Hematopoietic multipotent progenitor cell treated with erythropoietin and hydrocortisone succinate and interleukin-3 and kit ligand, for 15 days (in vitro differentiated cells): ENCODE measurements at regions not wholly inside any gene's neighbourhood (a gene's known extent, or its start where the extent isn't known, plus 50 kb on each side); places are given as distances from the start of the nearest gene placed in this dataset.

ENCODE experiments used
- DNase-seq: peaks from one replicate; pipeline ENCODE4 v3.0.0-alpha.2; 2015; ENCODE audit warnings: low spot score

DNA sequence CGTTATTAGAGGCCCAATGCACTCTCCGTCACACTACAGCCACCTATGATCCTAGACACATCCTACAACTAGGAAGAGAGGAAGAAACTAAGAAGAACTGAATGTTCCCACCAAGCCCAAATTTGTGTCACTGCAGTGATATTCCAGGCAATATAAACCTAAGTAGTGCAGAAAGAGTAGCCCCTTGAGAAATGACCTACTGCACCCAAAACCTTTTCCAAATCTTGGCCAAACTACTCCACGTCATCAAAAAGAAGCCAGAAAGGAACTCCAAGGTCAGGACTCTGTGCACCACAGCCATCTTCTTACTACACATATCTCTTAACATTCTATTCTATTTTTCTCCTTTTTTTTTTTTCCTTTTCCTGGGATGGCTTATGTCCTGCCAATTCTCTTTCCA lies 60.2 kb downstream of the ADAMTS1 start:
- DNase-seq, result no peak

GRCh38 chr21:26783466-26784195 lies 61.6 kb downstream of the ADAMTS1 start:
- no peak for DNase-seq

DNA sequence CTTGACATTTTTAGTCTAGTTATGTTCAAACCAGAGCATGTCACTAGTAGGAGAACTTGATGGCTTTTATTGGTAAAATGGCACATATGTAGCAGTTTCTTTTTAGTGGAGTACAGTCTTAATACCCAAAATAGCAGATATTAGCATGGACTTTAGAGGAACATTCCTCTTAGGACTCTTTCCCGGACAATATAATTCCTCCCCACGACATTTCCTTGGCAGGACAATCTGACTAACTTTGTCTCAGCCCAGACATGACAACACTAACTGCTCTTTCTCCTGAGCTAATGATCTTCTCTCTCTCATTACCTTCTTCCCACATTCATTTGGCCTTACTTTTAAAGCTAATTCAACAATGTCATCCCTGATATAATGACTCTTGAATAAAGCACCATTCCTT lies 62.5 kb downstream of the ADAMTS1 start:
- DNase-seq, result no peak

- DNase-seq, result no peak
Measured at GRCh38 chr21:26782331-26782730, 62.9 kb downstream of the ADAMTS1 start.

GRCh38 chr21:26781331-26781730 lies 63.9 kb downstream of the ADAMTS1 start:
- no peak for DNase-seq

- DNase-seq, result no peak
Measured at GRCh38 chr21:26777166-26777565, 68.0 kb downstream of the ADAMTS1 start.

DNA sequence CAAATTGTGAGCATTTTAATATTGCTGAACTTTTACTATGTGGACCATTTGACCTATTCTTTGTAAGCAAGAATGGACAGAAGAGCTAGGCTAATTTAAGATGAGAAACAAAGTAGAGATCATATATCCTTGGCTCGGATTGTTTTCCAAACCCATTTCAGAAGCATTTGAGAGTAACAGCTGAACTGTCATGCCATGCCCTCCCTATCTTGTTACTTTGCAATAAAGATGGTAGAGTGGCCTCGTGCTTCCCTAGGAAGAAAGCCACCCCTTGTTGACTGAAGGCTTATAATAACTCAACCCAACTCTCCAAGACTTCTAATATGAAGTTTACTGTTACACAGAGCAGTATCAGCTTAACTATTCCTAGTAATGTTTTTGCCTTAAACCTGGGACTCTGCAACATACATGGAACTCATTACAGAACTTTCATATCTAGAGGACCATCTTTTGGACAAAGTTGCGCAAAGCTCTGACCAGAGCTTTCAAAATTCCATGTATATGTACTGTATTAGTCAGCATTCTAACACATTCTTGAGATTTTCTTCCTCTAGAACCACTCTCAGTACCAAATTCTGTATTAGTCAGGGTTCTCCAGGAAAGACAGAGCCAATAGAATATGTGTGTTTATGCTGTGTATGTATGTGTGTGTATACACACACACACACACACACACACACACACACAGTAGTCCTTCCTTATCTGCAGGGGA lies 68.7 kb downstream of the ADAMTS1 start:
- DNase-seq, result no peak

GRCh38 chr21:26773058-26773457 lies 72.2 kb downstream of the ADAMTS1 start:
- DNase-seq, result no peak

- no peak for DNase-seq
Measured at GRCh38 chr21:26769613-26770188, 75.5 kb downstream of the ADAMTS1 start.

GRCh38 chr21:26766826-26767325 lies 78.3 kb downstream of the ADAMTS1 start:
- no peak for DNase-seq

DNA sequence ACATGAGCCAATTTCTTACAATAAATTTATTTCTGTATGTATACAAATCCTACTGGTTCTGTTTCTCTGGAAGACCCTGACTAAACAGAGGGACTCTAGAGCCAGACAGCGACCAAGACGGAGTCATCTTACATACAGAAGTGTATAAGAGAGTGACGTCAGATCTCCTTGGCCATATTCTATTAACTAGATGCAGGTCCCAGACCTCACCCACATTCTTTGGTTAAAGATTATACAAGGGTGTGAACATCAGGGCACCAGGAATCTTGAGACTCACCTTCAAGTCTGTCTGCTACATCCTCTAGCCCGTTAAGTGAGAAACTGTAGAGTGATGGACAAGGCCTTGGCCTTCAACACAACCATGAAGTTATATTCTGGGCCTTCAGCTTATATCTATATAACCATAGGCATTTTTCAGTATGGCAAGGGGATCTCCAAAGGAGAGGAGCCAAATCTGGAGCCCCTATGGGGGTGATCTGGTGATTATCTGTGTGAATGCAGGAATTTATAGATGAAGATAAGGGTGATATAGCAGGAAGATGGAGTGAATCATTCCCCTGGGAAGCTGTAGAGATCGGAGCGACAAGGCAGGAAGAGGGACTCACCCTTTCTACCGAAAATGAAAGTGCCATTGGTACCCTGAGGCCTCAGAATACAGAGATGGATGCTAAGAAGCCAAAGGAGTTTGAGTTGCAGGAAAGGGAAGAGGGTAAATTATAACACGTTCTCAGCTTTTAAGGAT lies 83.9 kb downstream of the ADAMTS1 start:
- DNase-seq, result no peak

DNA sequence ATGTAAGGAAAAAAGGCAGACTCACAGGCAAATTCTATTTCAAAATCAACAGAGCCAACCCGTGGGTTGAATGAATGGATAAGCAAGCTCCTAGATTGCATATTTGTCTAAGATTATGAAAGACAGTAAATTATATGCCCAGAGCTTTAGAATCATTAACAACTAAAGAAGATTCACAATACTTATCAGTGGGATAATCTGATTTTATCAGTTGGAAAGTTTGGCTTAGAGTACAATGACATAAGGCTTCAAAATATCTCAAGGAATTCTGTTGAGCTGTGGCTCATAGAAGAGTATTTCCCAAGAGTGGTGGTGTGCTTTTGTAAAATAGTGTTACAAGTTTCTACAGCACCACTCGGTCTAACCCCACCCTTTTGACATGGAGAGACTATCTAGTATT lies 85.5 kb downstream of the ADAMTS1 start:
- no peak for DNase-seq

GRCh38 chr21:26758083-26758880 lies 86.9 kb downstream of the ADAMTS1 start:
- no peak for DNase-seq

GRCh38 chr21:26756491-26757159 lies 88.6 kb downstream of the ADAMTS1 start:
- DNase-seq, result no peak

DNA sequence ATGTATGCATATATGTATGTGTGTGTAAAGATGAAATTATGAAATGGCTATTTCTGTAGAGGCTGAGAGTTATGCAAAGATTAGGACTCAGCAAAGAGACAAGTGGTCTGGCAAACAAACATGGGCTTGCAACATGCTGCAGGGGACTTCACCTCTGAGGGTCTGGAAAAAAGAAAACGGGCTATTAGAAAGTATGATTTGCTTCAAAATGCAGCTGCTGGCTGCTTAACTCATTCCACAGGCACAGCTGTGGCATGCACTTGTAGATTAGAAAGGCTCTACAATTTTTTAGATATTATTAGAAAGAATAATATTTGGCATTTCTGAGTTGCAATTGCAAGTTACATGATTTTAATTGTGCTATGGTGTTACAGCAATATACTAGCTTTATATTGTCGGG lies 90.4 kb downstream of the ADAMTS1 start:
- no peak for DNase-seq

DNA sequence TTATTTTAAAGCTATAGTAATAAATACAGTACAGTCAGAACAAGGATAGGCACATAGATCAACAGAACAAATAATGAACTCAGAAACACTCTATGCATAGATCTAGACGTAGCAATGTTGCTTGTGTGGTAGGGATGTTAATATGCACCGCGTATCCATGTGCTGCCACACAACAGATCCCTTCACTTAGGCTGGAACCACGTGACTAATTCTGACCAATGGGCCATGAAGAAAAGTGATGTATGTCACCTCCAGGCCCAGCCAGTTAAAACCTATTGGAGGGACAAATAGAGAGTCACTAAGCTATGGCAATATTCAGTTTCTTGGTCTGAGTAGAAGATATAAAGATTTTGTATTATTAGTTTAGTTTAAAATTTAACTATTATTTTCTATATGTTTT lies 91.4 kb downstream of the ADAMTS1 start:
- DNase-seq, result no peak

GRCh38 chr21:26752849-26753248 lies 92.4 kb downstream of the ADAMTS1 start:
- DNase-seq, result no peak

DNA sequence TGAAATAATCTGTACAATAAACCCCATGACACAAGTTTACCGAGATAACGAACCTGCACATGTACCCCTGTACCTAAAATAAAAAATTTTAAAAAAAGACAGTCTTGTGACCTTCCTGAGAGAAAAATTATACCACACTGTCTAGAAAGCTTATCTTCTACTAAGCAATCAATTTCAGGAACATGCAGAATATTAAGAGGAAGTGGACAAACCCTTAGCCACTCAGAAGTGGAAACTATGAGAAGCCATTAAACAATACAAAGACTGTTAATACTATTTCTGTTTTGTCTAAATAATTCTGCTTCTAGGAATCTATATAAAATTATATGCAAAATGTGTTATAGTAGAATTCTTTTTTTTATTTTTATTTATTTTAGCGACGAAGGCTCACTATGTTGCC lies 93.9 kb downstream of the ADAMTS1 start:
- DNase-seq, result no peak

DNA sequence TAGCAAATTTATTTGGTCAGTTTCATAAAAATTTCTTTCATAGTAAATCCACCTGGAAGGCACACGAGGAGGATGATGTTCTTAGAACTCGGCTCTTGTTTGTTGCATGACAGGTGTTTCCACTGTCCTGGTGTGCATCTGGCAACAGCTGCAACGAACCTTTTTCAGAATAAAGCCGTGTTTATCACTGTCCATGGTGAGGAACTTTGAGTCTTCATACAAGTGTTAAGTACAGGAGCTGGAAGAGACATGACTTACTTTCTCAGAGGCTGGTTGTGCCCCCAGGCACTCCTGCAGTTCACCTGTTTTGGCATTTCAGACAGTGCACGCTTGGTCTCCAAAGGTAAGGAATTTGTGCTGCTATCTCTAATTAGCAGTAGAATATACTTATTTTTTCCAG lies 97.1 kb downstream of the ADAMTS1 start:
- DNase-seq, result no peak

- DNase-seq, result no peak
Measured at GRCh38 chr21:26747216-26747615, 98.0 kb downstream of the ADAMTS1 start.

GRCh38 chr21:26743524-26743923 lies 101.7 kb downstream of the ADAMTS1 start:
- DNase-seq, result no peak
